Hematopoietic multipotent progenitor cell treated with erythropoietin and hydrocortisone succinate and interleukin-3 and kit ligand, for 6 days (in vitro differentiated cells): ENCODE measurements at regions not wholly inside any gene's neighbourhood (a gene's known extent, or its start where the extent isn't known, plus 50 kb on each side); places are given as distances from the start of the nearest gene placed in this dataset.

ENCODE experiments used
- DNase-seq: peaks from one replicate; pipeline ENCODE4 v3.0.0-alpha.2; 2015

DNA sequence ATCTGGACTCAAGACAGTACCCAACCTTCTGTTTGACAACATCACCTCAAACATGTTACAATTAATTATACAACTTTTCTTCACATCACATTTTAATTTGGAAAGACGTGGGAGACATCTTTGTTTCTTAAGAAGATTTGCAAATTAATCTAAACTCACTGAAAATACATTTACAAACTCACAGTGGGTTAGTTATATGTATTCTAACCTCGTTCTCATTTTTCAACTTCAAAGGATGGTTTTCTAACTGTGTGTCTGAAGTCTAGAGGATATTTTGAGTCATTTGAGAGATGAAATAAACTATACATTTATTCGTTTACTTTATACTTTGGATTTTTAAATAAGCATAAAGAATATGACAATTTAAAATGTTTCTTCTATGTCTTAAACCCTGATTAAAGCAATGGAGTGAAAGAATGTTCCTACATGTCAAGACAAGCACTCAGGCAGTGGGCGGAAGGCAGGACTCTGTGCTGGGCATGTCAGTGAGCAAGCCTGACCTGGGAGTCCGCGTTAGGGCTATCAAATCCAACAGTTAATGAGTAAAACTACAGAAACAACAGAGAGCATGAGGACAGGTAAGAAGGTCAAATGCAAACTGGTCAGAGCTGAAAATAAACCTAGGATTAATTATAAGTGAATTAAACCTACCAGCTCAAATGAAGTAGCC lies 76.5 kb upstream of the CTTNBP2NL start:
- no peak for DNase-seq

GRCh38 chr1:112320058-112320457 lies 76.0 kb upstream of the CTTNBP2NL start:
- no peak for DNase-seq

DNA sequence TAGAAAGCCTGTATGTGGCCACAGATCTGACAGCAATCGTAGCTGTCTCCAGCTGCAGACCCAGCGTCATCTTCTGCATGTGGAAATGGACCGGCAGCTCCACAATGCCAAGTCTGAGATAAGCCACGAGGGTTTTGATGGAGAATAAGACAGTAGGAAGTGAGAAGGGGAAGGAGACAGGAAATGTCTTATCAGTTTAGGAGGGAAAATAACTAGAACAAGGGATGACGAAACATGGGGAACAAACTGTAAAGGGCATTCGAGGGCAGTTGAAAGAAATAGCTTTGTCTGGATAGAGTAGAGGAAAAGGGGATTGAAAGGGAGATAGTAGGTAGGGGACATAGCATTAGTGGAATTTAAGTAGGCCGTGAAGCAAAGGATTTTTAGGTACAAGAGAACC lies 74.0 kb upstream of the CTTNBP2NL start:
- DNase-seq = no peak

GRCh38 chr1:112322983-112323678 lies 72.9 kb upstream of the CTTNBP2NL start:
- no peak for DNase-seq

GRCh38 chr1:112325504-112325903 lies 70.5 kb upstream of the CTTNBP2NL start:
- no peak for DNase-seq

DNA sequence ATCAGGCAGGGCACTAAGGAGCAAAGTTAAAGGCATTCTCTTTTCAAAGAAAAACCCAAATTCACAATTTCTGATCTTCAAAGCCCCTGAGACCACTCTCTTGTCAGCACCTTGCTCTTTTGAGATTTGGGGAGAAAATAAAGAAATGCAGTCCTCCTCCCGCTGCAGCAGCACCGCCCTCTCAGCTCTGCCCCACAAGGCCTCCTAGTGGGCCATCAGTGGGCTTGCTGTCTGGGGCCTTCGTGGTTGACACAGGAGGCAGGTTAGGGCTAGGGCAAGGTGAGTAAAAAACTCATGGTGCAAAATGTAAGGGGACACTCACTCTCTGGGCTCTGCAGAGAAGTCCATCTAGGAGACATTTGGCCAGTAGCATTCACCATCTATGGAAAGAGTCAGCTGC lies 67.4 kb upstream of the CTTNBP2NL start:
- no peak for DNase-seq

DNA sequence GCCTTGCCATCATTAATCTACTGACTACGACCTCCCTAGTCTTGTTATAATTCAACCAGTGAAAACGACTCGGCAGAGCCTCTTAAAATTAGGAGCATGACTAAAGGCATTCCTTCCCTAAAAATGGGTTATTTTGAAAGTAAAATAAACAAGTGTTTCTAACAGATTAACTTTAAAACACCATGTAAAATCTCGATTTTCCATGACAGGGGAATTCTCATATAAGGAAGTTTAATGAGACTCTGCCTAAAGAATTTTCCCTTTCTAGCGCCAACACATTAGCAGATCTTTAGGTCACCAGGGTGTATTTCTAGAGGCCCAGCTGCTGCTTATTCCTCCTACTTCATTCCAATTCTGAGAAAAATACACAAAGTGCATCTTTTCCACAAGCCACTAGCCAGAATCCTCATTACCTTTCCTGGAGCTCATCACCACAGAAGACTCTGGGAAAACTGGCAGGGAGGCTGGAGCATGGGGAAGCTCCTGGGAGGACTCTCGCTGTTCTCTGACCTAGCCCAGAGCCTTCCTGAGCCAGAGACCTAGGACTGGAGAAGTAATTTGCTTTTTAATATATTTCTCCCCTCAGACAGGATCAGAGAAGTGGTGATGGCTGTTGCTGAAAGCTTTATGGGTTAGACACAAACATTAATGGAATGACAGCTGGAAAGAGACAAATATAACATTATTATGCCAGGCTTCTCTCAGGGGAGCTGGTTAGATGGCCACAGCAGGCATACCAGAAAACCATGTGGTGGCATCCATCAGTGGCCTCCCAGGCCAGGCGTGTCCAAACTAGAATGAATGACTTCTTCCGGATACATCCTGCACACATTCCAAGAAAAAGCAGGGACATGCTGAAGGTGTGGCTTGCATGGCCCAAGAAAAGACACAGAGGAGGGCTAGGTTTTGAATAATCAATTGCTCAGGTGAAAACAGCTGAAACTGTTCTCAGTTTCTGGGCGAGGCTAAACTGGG lies 63.6 kb upstream of the CTTNBP2NL start:
- no peak for DNase-seq

DNA sequence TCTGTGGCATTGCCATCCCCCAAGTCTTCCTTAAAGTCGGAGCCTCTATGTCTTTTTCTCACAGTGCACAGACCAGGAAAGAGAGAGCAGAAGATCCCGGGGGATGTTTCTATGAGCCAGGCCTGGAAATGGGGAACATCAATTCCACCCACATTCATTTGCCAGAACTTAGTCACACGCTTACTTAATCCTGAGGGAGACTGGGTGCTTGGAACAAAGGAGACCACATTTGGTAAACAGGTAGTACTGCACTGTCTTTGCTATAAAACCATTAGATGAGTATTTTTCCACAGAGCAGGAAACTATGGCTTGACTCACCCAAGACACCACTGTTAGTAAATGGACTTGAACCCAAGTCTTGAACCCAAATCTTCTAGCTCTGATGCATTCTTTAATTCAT lies 60.7 kb upstream of the CTTNBP2NL start:
- no peak for DNase-seq

DNA sequence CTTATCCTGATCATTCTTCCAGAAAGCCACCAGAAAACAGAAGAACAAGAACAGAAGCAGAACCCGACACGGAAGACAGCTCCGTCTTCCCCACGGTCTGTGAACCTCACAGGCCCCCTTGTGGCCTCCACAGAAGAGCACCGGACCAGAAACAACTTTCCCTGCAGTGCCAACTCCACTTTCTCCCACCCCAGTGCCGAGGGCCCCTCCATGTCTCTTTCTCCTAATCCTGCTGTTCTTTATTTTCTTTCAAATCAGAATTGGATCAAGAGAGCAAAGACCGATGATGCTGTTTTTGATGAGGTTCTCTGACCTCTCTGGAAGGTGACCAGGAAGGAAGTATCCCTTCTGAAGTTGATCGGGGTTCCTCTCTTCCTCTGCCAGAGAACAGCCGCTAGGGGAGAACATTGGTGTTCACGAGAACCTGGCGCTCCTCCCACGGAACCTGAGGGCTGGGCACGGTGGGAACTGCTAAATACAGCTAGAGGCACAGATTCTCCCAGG lies 58.9 kb upstream of the CTTNBP2NL start:
- DNase-seq = peak; percentile 63

GRCh38 chr1:112341986-112342385 lies 54.0 kb upstream of the CTTNBP2NL start:
- no peak for DNase-seq

- no peak for DNase-seq
Observed at GRCh38 chr1:112342558-112342957, 53.5 kb upstream of the CTTNBP2NL start.

DNA sequence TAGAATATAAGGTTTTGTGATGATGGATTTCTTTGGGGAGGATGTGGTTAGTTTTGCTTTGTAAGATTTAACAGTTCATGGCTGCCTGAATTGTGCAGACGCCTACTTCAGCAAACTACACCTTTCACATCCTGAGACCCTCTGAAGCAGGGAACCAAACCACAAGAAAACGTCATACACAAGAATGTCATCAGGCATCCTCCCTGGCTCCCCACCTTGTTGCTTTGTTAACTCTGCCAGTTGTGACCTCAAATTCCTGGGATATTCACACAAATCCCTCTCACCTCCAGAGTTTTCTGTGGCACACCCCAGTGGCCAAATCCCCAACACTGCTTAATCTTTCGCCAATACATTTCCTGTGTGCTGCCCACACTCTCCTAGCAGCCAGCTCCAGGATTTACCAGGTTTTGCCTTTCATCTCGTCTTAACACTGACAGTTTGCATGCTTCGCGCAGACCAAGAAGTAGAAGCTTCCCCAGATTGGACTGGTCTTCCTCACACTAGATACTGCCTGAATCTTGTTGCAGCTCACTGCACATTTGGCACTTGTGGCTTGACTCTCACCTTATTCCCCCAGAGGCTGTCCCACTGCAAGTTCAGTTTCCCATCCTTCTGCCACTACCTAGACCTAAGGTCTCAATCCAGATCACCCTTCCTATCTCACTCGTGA lies 51.1 kb upstream of the CTTNBP2NL start:
- DNase-seq = no peak
